ENCODE measurements at regions not wholly inside any gene's neighbourhood (a gene's known extent, or its start where the extent isn't known, plus 50 kb on each side); places are given as distances from the start of the nearest gene placed in this dataset.

DNA sequence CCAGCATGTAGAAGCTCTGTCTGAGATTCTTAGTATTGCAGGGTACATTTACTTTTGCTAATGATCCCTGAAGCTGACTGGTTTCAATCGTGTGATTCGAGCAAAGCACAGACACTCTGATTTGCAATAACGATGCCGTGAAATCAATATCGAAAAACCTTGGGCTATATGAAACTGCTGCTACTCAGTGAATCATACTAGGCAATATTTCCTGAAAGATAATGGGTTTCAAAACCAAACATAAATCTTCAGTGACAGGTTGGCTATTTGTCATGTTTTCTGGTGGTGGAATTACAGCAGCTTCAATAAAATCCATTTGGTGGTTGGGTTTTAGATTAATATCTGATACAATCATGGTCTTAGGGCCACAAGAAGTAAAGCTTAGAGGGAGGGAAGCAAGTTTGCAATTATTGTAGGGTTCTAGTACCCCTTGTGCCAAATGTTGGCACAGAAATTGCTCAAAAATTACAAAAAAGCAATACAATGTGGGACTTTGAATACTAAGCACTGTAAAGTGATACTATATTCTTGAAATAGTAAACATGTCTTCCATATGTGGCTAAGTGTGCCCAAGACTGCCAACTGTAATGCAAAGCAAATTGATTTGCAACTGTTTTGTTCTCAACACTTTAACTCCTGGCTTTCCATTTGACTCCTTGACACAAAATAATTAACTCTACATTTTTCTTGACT lies 112.4 kb upstream of the JAZF1 start:
- no peak for DNase-seq

GRCh38 chr7:28293527-28293835 lies 112.9 kb upstream of the JAZF1 start:
- DNase-seq: no peak

GRCh38 chr7:28296571-28297483 lies 115.5 kb upstream of the CREB5 start:
- no peak for DNase-seq

GRCh38 chr7:28297801-28298459 lies 114.4 kb upstream of the CREB5 start:
- DNase-seq: no peak

DNA sequence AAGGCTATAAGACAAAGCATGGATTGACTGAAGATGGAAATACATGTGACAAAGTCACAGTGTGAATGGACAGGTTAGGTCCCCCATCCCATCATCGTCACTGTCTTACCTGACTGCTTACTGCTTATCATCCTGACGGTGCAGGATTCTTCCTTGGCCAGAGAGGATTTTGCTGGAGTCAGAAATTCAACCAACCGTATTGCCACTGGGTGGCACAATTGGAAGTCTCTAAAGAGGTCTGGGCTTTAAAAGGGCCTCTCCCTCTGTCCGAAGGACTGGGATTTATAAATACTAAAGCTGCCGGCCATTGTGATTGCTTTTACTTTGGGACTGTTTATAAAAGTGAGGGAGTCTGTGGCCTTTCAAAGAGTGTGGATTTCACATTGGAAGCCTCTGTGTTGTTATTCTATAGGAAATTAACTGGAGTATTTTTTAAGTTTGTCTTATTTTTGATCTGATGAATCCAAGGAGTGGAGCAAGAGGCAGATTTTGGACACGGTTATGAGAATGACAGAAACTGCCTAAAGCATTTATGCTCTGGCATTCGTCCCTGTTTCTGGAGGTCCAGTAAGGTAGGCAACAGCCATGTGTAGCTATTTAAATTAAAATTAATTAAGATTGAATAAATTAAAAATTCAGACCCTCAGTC lies 113.3 kb upstream of the CREB5 start:
- peak; percentile 60 for DNase-seq

GRCh38 chr7:28299556-28299955 lies 112.8 kb upstream of the CREB5 start:
- no peak for DNase-seq

DNA sequence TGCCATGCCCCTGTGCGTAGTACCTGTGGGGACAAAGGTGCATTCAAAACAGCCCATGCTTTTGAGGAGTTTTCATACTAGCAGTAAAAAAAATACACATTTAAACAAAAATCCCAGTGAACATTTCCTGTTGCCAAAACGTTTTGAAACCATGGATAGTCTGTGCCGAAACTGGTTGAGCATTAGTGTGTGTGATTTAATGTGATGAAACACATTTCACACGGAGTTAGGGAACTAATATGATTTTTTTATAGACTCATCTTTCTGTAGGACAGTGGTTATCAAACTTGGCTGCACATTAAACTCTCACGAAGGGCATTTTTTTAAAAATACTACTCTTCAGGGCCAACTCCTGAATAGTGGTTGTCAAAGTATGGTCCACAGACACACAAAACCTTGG lies 111.8 kb upstream of the CREB5 start:
- no peak for DNase-seq

GRCh38 chr7:28301148-28301641 lies 111.1 kb upstream of the CREB5 start:
- DNase-seq: no peak

DNA sequence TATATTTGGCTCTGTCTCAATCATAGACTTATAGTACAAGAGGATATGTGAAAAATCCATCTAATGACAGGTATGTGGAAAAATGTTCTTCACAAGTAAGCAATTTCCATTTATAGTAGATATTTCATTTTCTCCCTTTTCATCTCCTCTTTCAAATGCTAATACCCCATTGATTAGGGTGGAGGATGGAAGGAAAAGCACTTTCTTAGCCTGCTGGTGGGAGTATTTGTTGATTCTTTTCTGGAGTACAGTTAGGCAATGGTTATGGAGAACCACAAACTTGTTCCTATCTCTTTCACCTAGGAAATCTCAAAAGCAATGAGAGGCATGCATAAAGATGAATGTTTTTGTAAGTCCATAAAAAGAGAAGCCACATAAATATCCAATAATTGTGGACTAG lies 108.0 kb upstream of the CREB5 start:
- no peak for DNase-seq

- no peak for DNase-seq
Measured at GRCh38 chr7:28309704-28310459, 102.4 kb upstream of the CREB5 start.

- DNase-seq: no peak
Measured at GRCh38 chr7:28310460-28310848, 101.9 kb upstream of the CREB5 start.

- DNase-seq: no peak
Measured at GRCh38 chr7:28311670-28312069, 100.6 kb upstream of the CREB5 start.

DNA sequence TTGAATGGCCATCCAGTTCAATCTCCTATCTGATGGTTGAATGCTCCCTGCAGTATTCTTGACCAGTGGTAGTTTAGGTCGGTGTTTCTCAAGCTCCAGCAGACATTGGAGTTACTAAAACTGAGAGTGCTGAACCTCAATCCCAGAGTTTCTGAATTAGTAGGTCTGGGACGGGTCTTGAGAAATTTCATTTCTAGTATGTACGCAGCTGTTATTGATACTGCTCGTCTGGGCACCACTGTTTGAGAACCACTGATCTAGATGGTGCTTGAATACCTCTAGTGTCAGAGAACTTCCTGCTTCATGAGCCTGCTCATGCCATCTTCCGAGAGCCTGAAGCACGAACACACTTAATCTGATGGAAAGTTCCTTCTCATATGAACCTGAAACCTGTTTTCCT lies 99.4 kb upstream of the CREB5 start:
- DNase-seq: no peak

GRCh38 chr7:28314841-28315240 lies 97.5 kb upstream of the CREB5 start:
- DNase-seq: no peak

GRCh38 chr7:28315565-28316410 lies 96.5 kb upstream of the CREB5 start:
- no peak for DNase-seq

- no peak for DNase-seq
Measured at GRCh38 chr7:28316489-28316888, 95.8 kb upstream of the CREB5 start.

GRCh38 chr7:28318101-28318762 lies 94.1 kb upstream of the CREB5 start:
- DNase-seq: no peak

- DNase-seq: no peak
Measured at GRCh38 chr7:28323833-28324232, 88.5 kb upstream of the CREB5 start.

DNA sequence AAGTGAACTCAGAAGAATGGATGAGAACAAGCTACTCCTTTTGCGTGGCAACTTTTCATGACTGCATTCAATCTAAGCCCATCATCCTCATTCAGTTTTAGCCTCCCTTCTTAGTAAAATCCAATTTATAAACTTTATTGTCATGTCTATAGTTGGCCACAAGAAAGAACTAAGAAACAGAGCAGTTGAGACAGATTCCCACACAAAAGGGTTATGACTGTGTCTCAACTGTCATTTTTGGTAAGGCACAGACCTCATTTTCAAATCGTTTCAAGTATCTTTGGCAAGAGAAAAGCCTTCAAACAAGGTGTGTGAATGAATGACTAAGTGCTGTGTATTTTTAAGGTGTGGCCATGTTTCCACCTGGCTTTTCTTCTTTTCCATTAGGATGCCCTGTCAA lies 84.2 kb upstream of the CREB5 start:
- no peak for DNase-seq
